ENCODE measurements at regions not wholly inside any gene's neighbourhood (a gene's known extent, or its start where the extent isn't known, plus 50 kb on each side); places are given as distances from the start of the nearest gene placed in this dataset.

GRCh38 chr12:123070267-123071081 lies 80.4 kb downstream of the PITPNM2 start:
- Histone ChIP-seq H3K9ac (replicated peaks; ENCODE audit: extremely low read depth, insufficient read depth, low read length) (no peak overlapping the region), H3K27ac (ENCODE audit: insufficient read depth, low read depth, low read length) (no peak overlapping the region), H3K4me2 (ENCODE audit: insufficient read depth, low read length) (no peak overlapping the region), H3K4me1 (ENCODE audit: control insufficient read depth, extremely low read depth, insufficient read depth, low read length) (peaks cover 6% of the 10 kb centered on the region), H2AFZ (ENCODE audit: low read depth, low read length) (no peak overlapping the region), H3K4me3 (replicated peaks in 1 of 3; ENCODE audit: insufficient read depth in 1 of 3, low read depth in 1 of 3, low read length in 3 of 3) (no peak overlapping the region), H4K20me1 (replicated peaks; ENCODE audit: control insufficient read depth, extremely low read depth, insufficient read depth, low read length) (no peaks in the 10 kb centered on the region), H3K79me2 (ENCODE audit: control insufficient read depth, insufficient read depth, low read length) (no peaks in the 10 kb centered on the region), H3K36me3 (ENCODE audit: control insufficient read depth in 2 of 2, extremely low read depth in 1 of 2, insufficient read depth in 2 of 2, low read length in 2 of 2) (no peaks in the 10 kb centered on the region), H3K9me1 (replicated peaks; ENCODE audit: control insufficient read depth, extremely low read depth, insufficient read depth, low read length) (no peaks in the 10 kb centered on the region), H3K9me3 (replicated peaks; ENCODE audit: control insufficient read depth, insufficient read depth, low read length) (no peaks in the 10 kb centered on the region), H3K27me3 (ENCODE audit: control insufficient read depth in 2 of 2, insufficient read depth in 2 of 2, low read length in 2 of 2) (no peaks in the 10 kb centered on the region)
- no peak for TF ChIP-seq GATA2 (IDR thresholded peaks at IDR 0.05; ENCODE audit: insufficient read depth, insufficient read length, low read depth, low read length)
- TF ChIP-seq, protein P1, sequence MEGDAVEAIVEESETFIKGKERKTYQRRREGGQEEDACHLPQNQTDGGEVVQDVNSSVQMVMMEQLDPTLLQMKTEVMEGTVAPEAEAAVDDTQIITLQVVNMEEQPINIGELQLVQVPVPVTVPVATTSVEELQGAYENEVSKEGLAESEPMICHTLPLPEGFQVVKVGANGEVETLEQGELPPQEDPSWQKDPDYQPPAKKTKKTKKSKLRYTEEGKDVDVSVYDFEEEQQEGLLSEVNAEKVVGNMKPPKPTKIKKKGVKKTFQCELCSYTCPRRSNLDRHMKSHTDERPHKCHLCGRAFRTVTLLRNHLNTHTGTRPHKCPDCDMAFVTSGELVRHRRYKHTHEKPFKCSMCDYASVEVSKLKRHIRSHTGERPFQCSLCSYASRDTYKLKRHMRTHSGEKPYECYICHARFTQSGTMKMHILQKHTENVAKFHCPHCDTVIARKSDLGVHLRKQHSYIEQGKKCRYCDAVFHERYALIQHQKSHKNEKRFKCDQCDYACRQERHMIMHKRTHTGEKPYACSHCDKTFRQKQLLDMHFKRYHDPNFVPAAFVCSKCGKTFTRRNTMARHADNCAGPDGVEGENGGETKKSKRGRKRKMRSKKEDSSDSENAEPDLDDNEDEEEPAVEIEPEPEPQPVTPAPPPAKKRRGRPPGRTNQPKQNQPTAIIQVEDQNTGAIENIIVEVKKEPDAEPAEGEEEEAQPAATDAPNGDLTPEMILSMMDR (IDR thresholded peaks at IDR 0.05; ENCODE audit: extremely low read depth in 1 of 2, insufficient read depth in 1 of 2, low read depth in 1 of 2, low read length in 2 of 2), result no peak
- TF ChIP-seq, protein P2, sequence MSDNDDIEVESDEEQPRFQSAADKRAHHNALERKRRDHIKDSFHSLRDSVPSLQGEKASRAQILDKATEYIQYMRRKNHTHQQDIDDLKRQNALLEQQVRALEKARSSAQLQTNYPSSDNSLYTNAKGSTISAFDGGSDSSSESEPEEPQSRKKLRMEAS (IDR thresholded peaks at IDR 0.05; ENCODE audit: insufficient read depth, insufficient read length), result no peak
- TF ChIP-seq EZH2 (IDR thresholded peaks at IDR 0.05; ENCODE audit: borderline replicate concordance, low read depth, low read length, severe bottlenecking), result no peak
- TF ChIP-seq FOS (IDR thresholded peaks at IDR 0.05; ENCODE audit: borderline replicate concordance, insufficient read depth, low read length), result no peak
- TF ChIP-seq MYC (IDR thresholded peaks at IDR 0.05; ENCODE audit: low read depth, low read length), result no peak
- TF ChIP-seq POLR2AphosphoS5 (IDR thresholded peaks at IDR 0.05; ENCODE audit: insufficient read depth, low read depth, low read length), result no peak
- TF ChIP-seq JUN (IDR thresholded peaks at IDR 0.05; ENCODE audit: borderline replicate concordance, insufficient read depth, insufficient read length, low read depth), result no peak
- TF ChIP-seq POLR2A (IDR thresholded peaks at IDR 0.05; ENCODE audit: low read depth, low read length), result no peak
- intact Hi-C loops (cut with micrococcal nuclease) (no loop called here), dilution Hi-C loops (cut with MboI; ENCODE audit: extremely low pct_ligation_motif_present, low sequenced_read_pairs) (no loop called here)
- POLR2A ChIA-PET, result no interaction called here
- FAIRE-seq (no peak), DNase-seq (ENCODE audit: low read depth, low spot score) (no peak)
- BruUV-seq (replicated peaks), result no TSS peak
- CTCF ChIA-PET, result interaction anchor here (1.6 to 2.3 kb wide), 2 partner anchors 11 to 27 kb away, joined by 6 to 13 read pairs; no protein-coding TSS in a partner anchor

Measured in endothelial cell of umbilical vein (primary cell).